SK-N-MC (cell line): ENCODE measurements at regions not wholly inside any gene's neighbourhood (a gene's known extent, or its start where the extent isn't known, plus 50 kb on each side); places are given as distances from the start of the nearest gene placed in this dataset.
"Not testable (repeated sequence)": the region's sequence is repeated elsewhere in the genome, so short reads cannot be mapped to it uniquely, and the experiment has no call there.

ENCODE experiments used
- DNase-seq: peaks from one replicate; pipeline ENCODE4 v3.0.0-alpha.2; 2011; ENCODE audit warnings: low read depth, low spot score
- H3K27ac ChIP-seq: fragments of 200-600 bp; sonication (generic); 2 replicates; pipeline ENCODE4 v1.5.1; 2016; ENCODE audit warnings: mixed run types
- H3K36me3 ChIP-seq: fragments of 200-600 bp; sonication (generic); 2 replicates; pipeline ENCODE4 v1.6.1; 2017; ENCODE audit warnings: antibody characterized with exemption, low read length, mixed read lengths; ENCODE audit not compliant: insufficient read depth
- H3K4me3 ChIP-seq: fragments of 200-600 bp; sonication (generic); 2 replicates; pipeline ENCODE4 v1.5.1; 2016
- H3K9ac ChIP-seq: fragments of 200-600 bp; sonication (generic); 2 replicates; pipeline ENCODE4 v1.8.0; 2017; ENCODE audit warnings: mixed run types, mixed read lengths; ENCODE audit not compliant: insufficient read length
- H3K9me3 ChIP-seq: fragments of 200-600 bp; sonication (generic); 2 replicates; pipeline ENCODE4 v1.6.1; 2017; ENCODE audit warnings: low read depth, mild to moderate bottlenecking, antibody characterized with exemption, low read length, moderate library complexity, mixed read lengths
- EZH2 ChIP-seq: fragments of 200-600 bp; sonication (generic); IDR thresholded peaks from one replicate; pipeline ENCODE4 v1.6.1; 2017; ENCODE audit warnings: antibody characterized with exemption
- FOXP2 ChIP-seq: optimal IDR thresholded peaks from 2 replicates; pipeline ENCODE3; 2011; ENCODE audit warnings: mild to moderate bottlenecking, moderate library complexity; ENCODE audit not compliant: insufficient read depth; ENCODE audit errors: extremely low read length, control extremely low read depth
- POLR2AphosphoS5 ChIP-seq: IDR thresholded peaks from 2 replicates; pipeline ENCODE4 v1.6.1; 2012; ENCODE audit warnings: mild to moderate bottlenecking, low read depth, low read length, borderline replicate concordance

- TF ChIP-seq EZH2 (no peak), FOXP2 (no peak), POLR2AphosphoS5 (no peak)
- Histone ChIP-seq H3K36me3 (no peaks in the 10 kb centered on the region), H3K9ac (no peak overlapping the region), H3K27ac (no peak overlapping the region), H3K4me3 (no peak overlapping the region), H3K9me3 (no peaks in the 10 kb centered on the region)
- no peak for DNase-seq
Observed at GRCh38 chr9:30575218-30575617, 1809.2 kb upstream of the ACO1 start.

GRCh38 chr9:30575691-30576090, 1808.8 kb upstream of the ACO1 start:
- no peak overlapping the region for H3K9ac ChIP-seq
- no peaks in the 10 kb centered on the region for H3K9me3 ChIP-seq
- no peak overlapping the region for H3K4me3 ChIP-seq
- no peaks in the 10 kb centered on the region for H3K36me3 ChIP-seq
- H3K27ac ChIP-seq, result no peak overlapping the region
- TF ChIP-seq POLR2AphosphoS5, result no peak
- TF ChIP-seq EZH2, result no peak
- no peak for TF ChIP-seq FOXP2
- DNase-seq, result no peak

GRCh38 chr9:30579810-30580209, 1804.6 kb upstream of the ACO1 start:
- no peak for TF ChIP-seq POLR2AphosphoS5
- no peak for TF ChIP-seq FOXP2
- no peak for TF ChIP-seq EZH2
- H3K9me3 ChIP-seq, result no peaks in the 10 kb centered on the region
- no peaks in the 10 kb centered on the region for H3K36me3 ChIP-seq
- no peak overlapping the region for H3K4me3 ChIP-seq
- no peak for DNase-seq
- H3K9ac ChIP-seq, result no peak overlapping the region
- no peak overlapping the region for H3K27ac ChIP-seq

- DNase-seq, result no peak
- no peak overlapping the region for H3K27ac ChIP-seq
- H3K9me3 ChIP-seq, result no peaks in the 10 kb centered on the region
- H3K9ac ChIP-seq, result no peak overlapping the region
- no peak overlapping the region for H3K4me3 ChIP-seq
- H3K36me3 ChIP-seq, result no peaks in the 10 kb centered on the region
- no peak for TF ChIP-seq EZH2
- no peak for TF ChIP-seq FOXP2
- no peak for TF ChIP-seq POLR2AphosphoS5
Observed at GRCh38 chr9:30582240-30582639, 1802.2 kb upstream of the ACO1 start.

- Histone ChIP-seq H3K9me3 (no peaks in the 10 kb centered on the region), H3K9ac (no peak overlapping the region), H3K36me3 (no peaks in the 10 kb centered on the region), H3K4me3 (no peak overlapping the region), H3K27ac (no peak overlapping the region)
- TF ChIP-seq POLR2AphosphoS5 (no peak), FOXP2 (no peak), EZH2 (no peak)
- DNase-seq, result no peak
Observed at GRCh38 chr9:30584559-30584958, 1799.9 kb upstream of the ACO1 start.

- H3K36me3 ChIP-seq, result no peaks in the 10 kb centered on the region
- no peak overlapping the region for H3K9ac ChIP-seq
- TF ChIP-seq POLR2AphosphoS5, result no peak
- no peak for TF ChIP-seq EZH2
- TF ChIP-seq FOXP2, result no peak
- H3K4me3 ChIP-seq, result no peak overlapping the region
- no peak for DNase-seq
- H3K27ac ChIP-seq, result no peak overlapping the region
- H3K9me3 ChIP-seq, result no peaks in the 10 kb centered on the region
Observed at GRCh38 chr9:30591461-30591860, 1793.0 kb upstream of the ACO1 start.

- H3K36me3 ChIP-seq, result no peaks in the 10 kb centered on the region
- DNase-seq, result no peak
- H3K9me3 ChIP-seq, result no peaks in the 10 kb centered on the region
- TF ChIP-seq POLR2AphosphoS5 (no peak), EZH2 (no peak), FOXP2 (no peak)
- no peak overlapping the region for H3K4me3 ChIP-seq
- H3K27ac ChIP-seq, result no peak overlapping the region
- H3K9ac ChIP-seq, result no peak overlapping the region
Observed at GRCh38 chr9:30597608-30598007, 1786.8 kb upstream of the ACO1 start.

- Histone ChIP-seq H3K9me3 (no peaks in the 10 kb centered on the region), H3K27ac (no peak overlapping the region), H3K36me3 (no peaks in the 10 kb centered on the region), H3K9ac (no peak overlapping the region), H3K4me3 (no peak overlapping the region)
- no peak for TF ChIP-seq EZH2
- TF ChIP-seq FOXP2, result no peak
- no peak for TF ChIP-seq POLR2AphosphoS5
- no peak for DNase-seq
Observed at GRCh38 chr9:30605936-30606335, 1778.5 kb upstream of the ACO1 start.

- Histone ChIP-seq H3K4me3 (0 out of 2 replicates have a peak overlapping the region, but pooled peaks have one; percentile 2), H3K9ac (no peak overlapping the region), H3K27ac (peak overlapping the region; percentile 27; the same call in 1 of the 2 replicates), H3K9me3 (no peaks in the 10 kb centered on the region), H3K36me3 (no peaks in the 10 kb centered on the region)
- DNase-seq, result peak; percentile 12
- TF ChIP-seq FOXP2 (no peak), EZH2 (no peak), POLR2AphosphoS5 (no peak)
Observed at GRCh38 chr9:30609713-30610112, 1774.7 kb upstream of the ACO1 start.

- not testable (repeated sequence) for H3K4me3 ChIP-seq, H3K36me3 ChIP-seq, DNase-seq, H3K9me3 ChIP-seq, H3K9ac ChIP-seq, H3K27ac ChIP-seq
Observed at GRCh38 chr9:30616782-30617181, 1767.7 kb upstream of the ACO1 start.
